HFFc6 (cell line): ENCODE measurements at regions not wholly inside any gene's neighbourhood (a gene's known extent, or its start where the extent isn't known, plus 50 kb on each side); places are given as distances from the start of the nearest gene placed in this dataset.

Experiments
- DNase-seq: peaks from one replicate; pipeline ENCODE4 v3.0.0-alpha.2; 2018
- H3K27ac Mint-ChIP-seq: 2 replicates; pipeline ENCODE4 v1.8.0; 2020; ENCODE audit warnings: mild to moderate bottlenecking, mixed read lengths
- H3K27me3 Mint-ChIP-seq: 2 replicates; pipeline ENCODE4 v1.8.0; 2021; ENCODE audit warnings: mild to moderate bottlenecking, moderate library complexity, mixed read lengths; ENCODE audit not compliant: insufficient read depth
- H3K36me3 Mint-ChIP-seq: 2 replicates; pipeline ENCODE4 v1.8.0; 2021; ENCODE audit warnings: low read depth, mixed read lengths
- H3K4me1 Mint-ChIP-seq: 2 replicates; pipeline ENCODE4 v1.8.0; 2020; ENCODE audit warnings: low read depth, mixed read lengths
- H3K4me3 Mint-ChIP-seq: 2 replicates; pipeline ENCODE4 v1.8.0; 2020; ENCODE audit warnings: mild to moderate bottlenecking, moderate library complexity, mixed read lengths
- H3K9me3 Mint-ChIP-seq: 2 replicates; pipeline ENCODE4 v1.8.0; 2020; ENCODE audit warnings: mild to moderate bottlenecking, mixed read lengths
- TF ChIP-seq, protein P1 (sequence below): fragments of 200-600 bp; sonication (generic); IDR thresholded peaks from 2 replicates; pipeline ENCODE4 v1.5.0; 2021; ENCODE audit warnings: antibody characterized with exemption, mild to moderate bottlenecking

GRCh38 chr15:69573815-69574475, 121.3 kb downstream of the RPLP1 start:
- no peak overlapping the region for H3K4me3 Mint-ChIP-seq
- peak; percentile 27 for DNase-seq
- H3K27ac Mint-ChIP-seq, result no peak overlapping the region
- H3K36me3 Mint-ChIP-seq, result no peaks in the 10 kb centered on the region
- H3K27me3 Mint-ChIP-seq, result peaks cover 43% of the 10 kb centered on the region
- H3K9me3 Mint-ChIP-seq, result no peaks in the 10 kb centered on the region
- peaks cover 6% of the 10 kb centered on the region for H3K4me1 Mint-ChIP-seq
- TF ChIP-seq, protein P1, sequence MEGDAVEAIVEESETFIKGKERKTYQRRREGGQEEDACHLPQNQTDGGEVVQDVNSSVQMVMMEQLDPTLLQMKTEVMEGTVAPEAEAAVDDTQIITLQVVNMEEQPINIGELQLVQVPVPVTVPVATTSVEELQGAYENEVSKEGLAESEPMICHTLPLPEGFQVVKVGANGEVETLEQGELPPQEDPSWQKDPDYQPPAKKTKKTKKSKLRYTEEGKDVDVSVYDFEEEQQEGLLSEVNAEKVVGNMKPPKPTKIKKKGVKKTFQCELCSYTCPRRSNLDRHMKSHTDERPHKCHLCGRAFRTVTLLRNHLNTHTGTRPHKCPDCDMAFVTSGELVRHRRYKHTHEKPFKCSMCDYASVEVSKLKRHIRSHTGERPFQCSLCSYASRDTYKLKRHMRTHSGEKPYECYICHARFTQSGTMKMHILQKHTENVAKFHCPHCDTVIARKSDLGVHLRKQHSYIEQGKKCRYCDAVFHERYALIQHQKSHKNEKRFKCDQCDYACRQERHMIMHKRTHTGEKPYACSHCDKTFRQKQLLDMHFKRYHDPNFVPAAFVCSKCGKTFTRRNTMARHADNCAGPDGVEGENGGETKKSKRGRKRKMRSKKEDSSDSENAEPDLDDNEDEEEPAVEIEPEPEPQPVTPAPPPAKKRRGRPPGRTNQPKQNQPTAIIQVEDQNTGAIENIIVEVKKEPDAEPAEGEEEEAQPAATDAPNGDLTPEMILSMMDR, result no peak

GRCh38 chr15:69574506-69574905, 121.9 kb downstream of the RPLP1 start:
- no peak for DNase-seq
- Mint-ChIP-seq H3K4me1 (peaks cover 5% of the 10 kb centered on the region; the same call in 1 of the 2 replicates), H3K9me3 (no peaks in the 10 kb centered on the region), H3K27ac (no peak overlapping the region), H3K36me3 (no peaks in the 10 kb centered on the region), H3K4me3 (no peak overlapping the region), H3K27me3 (peaks cover 44% of the 10 kb centered on the region)
- TF ChIP-seq, protein P1, result no peak

- H3K4me3 Mint-ChIP-seq, result no peak overlapping the region
- no peak for DNase-seq
- no peak overlapping the region for H3K27ac Mint-ChIP-seq
- peaks cover 5% of the 10 kb centered on the region; the same call in 1 of the 2 replicates for H3K4me1 Mint-ChIP-seq
- H3K36me3 Mint-ChIP-seq, result no peaks in the 10 kb centered on the region
- TF ChIP-seq, protein P1, result no peak
- no peaks in the 10 kb centered on the region for H3K9me3 Mint-ChIP-seq
- H3K27me3 Mint-ChIP-seq, result peaks cover 43% of the 10 kb centered on the region
These were observed 122.8 kb downstream of the RPLP1 start for GRCh38 chr15:69575387-69575786.

DNA sequence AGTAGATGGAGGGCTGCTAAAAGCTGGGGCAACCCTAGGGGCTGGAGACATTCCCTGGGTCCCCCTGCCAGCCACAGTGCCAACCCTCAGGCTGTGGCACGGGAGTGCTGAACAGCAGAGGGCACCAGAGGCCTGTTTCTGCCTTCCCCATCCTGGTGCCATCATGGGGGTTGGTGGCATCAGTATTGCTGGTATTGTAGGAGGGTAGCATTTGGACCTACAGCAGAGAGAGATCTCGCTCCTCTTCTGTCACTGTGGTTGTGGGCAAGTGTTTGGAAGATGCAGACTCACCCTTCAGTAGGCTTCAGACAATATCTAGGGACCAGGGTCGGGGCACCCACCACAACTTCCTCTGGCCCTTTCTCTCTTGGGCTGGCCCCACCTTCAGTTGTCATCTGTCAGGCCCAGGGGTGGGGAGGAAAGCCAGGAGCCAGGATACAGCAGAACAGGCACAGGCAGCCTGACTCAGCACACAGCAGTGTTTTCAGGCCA, 123.5 kb downstream of the RPLP1 start:
- no peak for DNase-seq
- no peak overlapping the region for H3K4me3 Mint-ChIP-seq
- peaks cover 5% of the 10 kb centered on the region; the same call in 1 of the 2 replicates for H3K4me1 Mint-ChIP-seq
- H3K27ac Mint-ChIP-seq, result no peak overlapping the region
- TF ChIP-seq, protein P1, result peak; percentile 83
- H3K27me3 Mint-ChIP-seq, result peaks cover 38% of the 10 kb centered on the region
- H3K36me3 Mint-ChIP-seq, result no peaks in the 10 kb centered on the region
- no peaks in the 10 kb centered on the region for H3K9me3 Mint-ChIP-seq

- H3K4me1 Mint-ChIP-seq, result peaks cover 5% of the 10 kb centered on the region; the same call in 1 of the 2 replicates
- TF ChIP-seq, protein P1, result no peak
- no peaks in the 10 kb centered on the region for H3K9me3 Mint-ChIP-seq
- H3K4me3 Mint-ChIP-seq, result no peak overlapping the region
- H3K36me3 Mint-ChIP-seq, result no peaks in the 10 kb centered on the region
- no peak overlapping the region for H3K27ac Mint-ChIP-seq
- peaks cover 41% of the 10 kb centered on the region for H3K27me3 Mint-ChIP-seq
- no peak for DNase-seq
These were observed 124.3 kb downstream of the RPLP1 start for GRCh38 chr15:69576948-69577351.
